HepG2 (cell line): ENCODE measurements at regions not wholly inside any gene's neighbourhood (a gene's known extent, or its start where the extent isn't known, plus 50 kb on each side); places are given as distances from the start of the nearest gene placed in this dataset.

Experiments used
- ATAC-seq: fragments of 200-7000 bp; cut with Tn5 transposase; 3 replicates; pipeline ENCODE4 v1.9.1; 2020; ENCODE audit warnings: mild to moderate bottlenecking, moderate library complexity
- BruUV-seq: library from RNA; stranded (reverse); fragments of 400-500 nt; replicated peaks from 2 replicates; lab custom pipeline; 2021; lab: Mats Ljungman, UMichigan
- CTCF ChIA-PET: fragments of 300-600 bp; formaldehyde crosslinking; extraction: SDS; loops from one replicate; lab custom pipeline; 2021; ENCODE audit warnings: low total read pairs, inconsistent platforms, low intra/inter-chr PET ratio; lab: Yijun Ruan, JAX
- POLR2A ChIA-PET: fragments of 350-600 bp; sonication (Branson Sonifier 250); formaldehyde crosslinking; loops from one replicate; lab custom pipeline; 2020; ENCODE audit warnings: antibody characterized with exemption, inconsistent platforms; lab: Yijun Ruan, JAX
- DNase-seq: peaks from one replicate; pipeline ENCODE4 v3.0.0-alpha.2; 2015; ENCODE audit warnings: low spot score
- FAIRE-seq: peaks from 3 replicates; lab custom pipeline; 2011; peaks lifted over from hg19 to GRCh38; lab: Jason Lieb, UNC
- H2AFZ ChIP-seq: one replicate; pipeline ENCODE4 v1.6.1; 2011; ENCODE audit warnings: low read length, inconsistent platforms
- H3K27ac ChIP-seq: fragments of 300-600 bp; 3 replicates; pipeline ENCODE4 v1.8.0; 2011; ENCODE audit warnings: mixed run types, mild to moderate bottlenecking, mixed read lengths, low read length, inconsistent platforms; ENCODE audit not compliant: insufficient read depth; ENCODE audit errors: extremely low read length
- H3K27me3 ChIP-seq, 2 experiments: fragments of 200-600 bp in 1 of 2; 2 replicates in 1 of 2; 3 replicates in 1 of 2; pipeline versions ENCODE4 v1.6.0 to v1.8.0; 2011; ENCODE audit warnings: low read length in 2 of 2, mild to moderate bottlenecking in 2 of 2, moderate library complexity in 2 of 2, inconsistent platforms in 1 of 2; ENCODE audit not compliant: insufficient read depth in 2 of 2, control insufficient read depth in 1 of 2
- H3K36me3 ChIP-seq, 2 experiments: fragments of 200-600 bp in 1 of 2; replicated peaks in 1 of 2; 2 replicates in 1 of 2; 3 replicates in 1 of 2; pipeline versions ENCODE4 v1.5.1 to v1.8.0; 2011; ENCODE audit warnings: low read length in 2 of 2, inconsistent platforms in 1 of 2; ENCODE audit not compliant: insufficient read depth in 2 of 2, control insufficient read depth in 1 of 2
- H3K4me1 ChIP-seq: 2 replicates; pipeline ENCODE4 v1.5.1; 2012; ENCODE audit warnings: low read length, inconsistent platforms; ENCODE audit not compliant: insufficient read depth
- H3K4me2 ChIP-seq: 2 replicates; pipeline ENCODE4 v1.6.0; 2011; ENCODE audit warnings: low read depth, low read length, inconsistent platforms
- H3K4me3 ChIP-seq, 3 experiments: fragments of 200-600 bp in 1 of 3; sonication (generic), shearing (Covaris generic) in 1 of 3; replicated peaks in 1 of 3; 2 replicates each; pipeline ENCODE4 v1.5.1; 2011 to 2016; ENCODE audit warnings: low read length in 3 of 3, inconsistent platforms in 2 of 3, low read depth in 2 of 3, mild to moderate bottlenecking in 2 of 3, control low read depth in 1 of 3, mixed read lengths in 1 of 3; ENCODE audit not compliant: insufficient read depth in 1 of 3
- H3K79me2 ChIP-seq: one replicate; pipeline ENCODE4 v1.6.1; 2011; ENCODE audit warnings: low read length, inconsistent platforms; ENCODE audit not compliant: insufficient read depth
- H3K9ac ChIP-seq: 2 replicates; pipeline ENCODE4 v1.6.0; 2011; ENCODE audit warnings: mild to moderate bottlenecking, low read depth, low read length, inconsistent platforms; ENCODE audit not compliant: insufficient read depth
- H3K9me3 ChIP-seq: 2 replicates; pipeline ENCODE4 v1.5.1; 2012; ENCODE audit warnings: mild to moderate bottlenecking, low read length
- H4K20me1 ChIP-seq: 2 replicates; pipeline ENCODE4 v1.6.0; 2011; ENCODE audit warnings: inconsistent platforms, mild to moderate bottlenecking, low read length, moderate library complexity; ENCODE audit not compliant: insufficient read depth
- CREB1 ChIP-seq, 2 experiments: fragments of 450-650 bp in 1 of 2; IDR thresholded peaks; 2 replicates each; pipeline ENCODE4 v1.6.1; 2016 to 2017; ENCODE audit warnings: control low read depth in 1 of 2, mild to moderate bottlenecking in 1 of 2, missing compliant biosample characterization in 1 of 2, missing genetic modification characterization in 1 of 2
- ETV5 ChIP-seq: IDR thresholded peaks from 2 replicates; pipeline ENCODE4 v1.6.1; 2018; ENCODE audit warnings: missing biosample characterization, missing genetic modification reagents, inconsistent platforms, borderline replicate concordance
- HDAC6 ChIP-seq: fragments of 200-600 bp; sonication (generic); IDR thresholded peaks from 2 replicates; pipeline ENCODE4 v1.7.0; 2017; ENCODE audit warnings: mild to moderate bottlenecking, antibody characterized with exemption, low read length, low read depth
- PHF8 ChIP-seq: sonication (generic); formaldehyde crosslinking; IDR thresholded peaks from 2 replicates; pipeline ENCODE4 v1.5.0; 2020; ENCODE audit warnings: missing genetic modification reagents
- PLRG1 ChIP-seq: fragments of 450-650 bp; conservative IDR thresholded peaks from 2 replicates; pipeline ENCODE4 v1.6.1; 2016
- SP4 ChIP-seq: sonication (generic); formaldehyde crosslinking; IDR thresholded peaks from 2 replicates; pipeline ENCODE4 v1.8.1; 2023; ENCODE audit warnings: mild to moderate bottlenecking, missing genetic modification reagents
- ZBTB38 ChIP-seq: sonication (generic); formaldehyde crosslinking; IDR thresholded peaks from 2 replicates; pipeline ENCODE4 v1.5.1; 2020; ENCODE audit warnings: mild to moderate bottlenecking, missing genetic modification reagents
- ZNF24 ChIP-seq: fragments of 450-650 bp; IDR thresholded peaks from 2 replicates; pipeline ENCODE4 v1.6.1; 2017; ENCODE audit warnings: antibody characterized with exemption, mild to moderate bottlenecking
- ZNF296 ChIP-seq: sonication (generic); formaldehyde crosslinking; conservative IDR thresholded peaks from 2 replicates; pipeline ENCODE4 v1.5.0; 2020; ENCODE audit warnings: mild to moderate bottlenecking, missing genetic modification reagents
- ZNF550 ChIP-seq: sonication (generic); formaldehyde crosslinking; IDR thresholded peaks from 2 replicates; pipeline ENCODE4 v1.4.0; 2020; ENCODE audit warnings: mild to moderate bottlenecking, missing genetic modification reagents, borderline replicate concordance
- ZNF878 ChIP-seq: sonication (generic); formaldehyde crosslinking; IDR thresholded peaks from 2 replicates; pipeline ENCODE4 v1.8.1; 2023; ENCODE audit warnings: mild to moderate bottlenecking, missing genetic modification reagents, moderate library complexity
- WGBS: methylation state at CpG from one replicate; pipeline ENCODE4 v1.1.6; 2017; ENCODE audit warnings: low lambda C conversion rate; 5-methylcytosine and 5-hydroxymethylcytosine counted together
- in situ Hi-C: cut with HindIII; loops from 2 replicates; pipeline ENCODE4 v1.10.0; 2017; ENCODE audit warnings: low pct_unique_long_range_greater_than_20kb; ENCODE audit not compliant: extremely low pct_ligation_motif_present
- intact Hi-C: fragments of 100-400 bp; cut with micrococcal nuclease; formaldehyde crosslinking; loops from one replicate; pipeline ENCODE4 v1.10.0; 2022; ENCODE audit not compliant: unreplicated experiment
- TF ChIP-seq, protein P1 (sequence below): sonication (generic); formaldehyde crosslinking; IDR thresholded peaks from 2 replicates; pipeline ENCODE4 v1.4.0; 2020; ENCODE audit warnings: mild to moderate bottlenecking, missing genetic modification reagents, borderline replicate concordance

DNA sequence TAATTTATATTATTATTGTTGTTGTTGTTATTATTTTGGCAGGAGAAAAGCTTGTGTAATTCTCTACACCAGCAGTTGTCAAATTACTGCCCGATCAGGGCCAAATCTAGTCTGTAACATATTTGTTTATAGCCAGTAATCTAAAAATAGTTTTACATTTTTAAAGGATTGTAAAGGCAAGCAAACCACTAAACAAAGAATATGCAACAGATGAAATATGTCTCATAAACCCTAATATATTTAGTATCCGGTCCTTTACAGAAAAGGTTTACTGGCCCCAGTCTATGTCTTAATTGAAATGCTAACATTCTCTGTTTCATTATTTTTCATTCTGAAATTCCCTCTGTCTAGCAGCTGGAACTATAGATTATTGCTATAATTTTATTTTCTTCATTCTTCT lies 709.5 kb downstream of the KCNJ2 start (continued):
- TF ChIP-seq PHF8 (CRISPR knock-in tag) (no peak), PLRG1 (no peak), ZNF296 (CRISPR knock-in tag) (no peak), ZNF24 (no peak), SP4 (CRISPR knock-in tag) (no peak), ZNF878 (CRISPR knock-in tag) (no peak), HDAC6 (no peak), ETV5 (CRISPR knock-in tag) (no peak), ZNF550 (CRISPR knock-in tag) (no peak)
- TF ChIP-seq, protein P1, sequence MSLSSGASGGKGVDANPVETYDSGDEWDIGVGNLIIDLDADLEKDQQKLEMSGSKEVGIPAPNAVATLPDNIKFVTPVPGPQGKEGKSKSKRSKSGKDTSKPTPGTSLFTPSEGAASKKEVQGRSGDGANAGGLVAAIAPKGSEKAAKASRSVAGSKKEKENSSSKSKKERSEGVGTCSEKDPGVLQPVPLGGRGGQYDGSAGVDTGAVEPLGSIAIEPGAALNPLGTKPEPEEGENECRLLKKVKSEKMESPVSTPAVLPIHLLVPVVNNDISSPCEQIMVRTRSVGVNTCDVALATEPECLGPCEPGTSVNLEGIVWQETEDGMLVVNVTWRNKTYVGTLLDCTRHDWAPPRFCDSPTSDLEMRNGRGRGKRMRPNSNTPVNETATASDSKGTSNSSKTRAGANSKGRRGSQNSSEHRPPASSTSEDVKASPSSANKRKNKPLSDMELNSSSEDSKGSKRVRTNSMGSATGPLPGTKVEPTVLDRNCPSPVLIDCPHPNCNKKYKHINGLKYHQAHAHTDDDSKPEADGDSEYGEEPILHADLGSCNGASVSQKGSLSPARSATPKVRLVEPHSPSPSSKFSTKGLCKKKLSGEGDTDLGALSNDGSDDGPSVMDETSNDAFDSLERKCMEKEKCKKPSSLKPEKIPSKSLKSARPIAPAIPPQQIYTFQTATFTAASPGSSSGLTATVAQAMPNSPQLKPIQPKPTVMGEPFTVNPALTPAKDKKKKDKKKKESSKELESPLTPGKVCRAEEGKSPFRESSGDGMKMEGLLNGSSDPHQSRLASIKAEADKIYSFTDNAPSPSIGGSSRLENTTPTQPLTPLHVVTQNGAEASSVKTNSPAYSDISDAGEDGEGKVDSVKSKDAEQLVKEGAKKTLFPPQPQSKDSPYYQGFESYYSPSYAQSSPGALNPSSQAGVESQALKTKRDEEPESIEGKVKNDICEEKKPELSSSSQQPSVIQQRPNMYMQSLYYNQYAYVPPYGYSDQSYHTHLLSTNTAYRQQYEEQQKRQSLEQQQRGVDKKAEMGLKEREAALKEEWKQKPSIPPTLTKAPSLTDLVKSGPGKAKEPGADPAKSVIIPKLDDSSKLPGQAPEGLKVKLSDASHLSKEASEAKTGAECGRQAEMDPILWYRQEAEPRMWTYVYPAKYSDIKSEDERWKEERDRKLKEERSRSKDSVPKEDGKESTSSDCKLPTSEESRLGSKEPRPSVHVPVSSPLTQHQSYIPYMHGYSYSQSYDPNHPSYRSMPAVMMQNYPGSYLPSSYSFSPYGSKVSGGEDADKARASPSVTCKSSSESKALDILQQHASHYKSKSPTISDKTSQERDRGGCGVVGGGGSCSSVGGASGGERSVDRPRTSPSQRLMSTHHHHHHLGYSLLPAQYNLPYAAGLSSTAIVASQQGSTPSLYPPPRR (CRISPR knock-in tag): no peak

DNA sequence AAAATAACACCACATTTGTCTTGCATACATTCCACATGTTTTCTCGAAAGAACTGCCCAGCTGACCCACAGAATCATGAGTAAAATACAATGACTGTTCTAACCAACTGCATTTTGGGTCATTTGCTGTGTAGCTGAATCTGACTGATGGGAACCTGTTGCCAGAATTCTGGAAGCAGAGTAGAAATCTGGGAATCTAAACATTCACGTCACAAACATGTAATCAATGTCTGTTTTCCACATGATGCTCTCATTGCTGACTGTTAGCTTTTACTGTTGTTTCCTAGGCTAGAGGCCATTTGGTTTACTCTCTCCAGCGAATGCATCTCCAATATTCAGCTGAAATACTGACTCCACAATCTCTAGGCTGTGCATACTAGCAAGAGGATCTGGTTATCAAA lies 710.1 kb downstream of the KCNJ2 start:
- 3% methylated on average over 3 of the region's 3 CpGs for WGBS
- BruUV-seq: no TSS peak
- intact Hi-C loops: no loop called here

More for the DNA sequence above, 710.1 kb downstream of the KCNJ2 start:
- Histone ChIP-seq H3K27me3 (no peaks in the 10 kb centered on the region), H3K4me3 (no peak overlapping the region), H3K9ac (no peak overlapping the region), H2AFZ (no peak overlapping the region), H3K4me2 (no peak overlapping the region), H3K36me3 (no peaks in the 10 kb centered on the region), H4K20me1 (no peaks in the 10 kb centered on the region), H3K9me3 (peaks cover 93% of the 10 kb centered on the region), H3K4me1 (no peaks in the 10 kb centered on the region), H3K27ac (no peak overlapping the region), H3K79me2 (no peaks in the 10 kb centered on the region)
- ATAC-seq (no peak), DNase-seq (no peak), FAIRE-seq (no peak)
- TF ChIP-seq CREB1 (IDR thresholded peaks at IDR 0.05) (peak; percentile 54), CREB1 (CRISPR knock-in tag; IDR thresholded peaks at IDR 0.05) (no peak), ZBTB38 (CRISPR knock-in tag) (no peak)
- CTCF ChIA-PET: no interaction called here
- POLR2A ChIA-PET: no interaction called here
- in situ Hi-C loops: no loop called here
